A673 (cell line): ENCODE measurements at regions not wholly inside any gene's neighbourhood (a gene's known extent, or its start where the extent isn't known, plus 50 kb on each side); places are given as distances from the start of the nearest gene placed in this dataset.

Experiments used
- BruUV-seq: library from RNA; stranded (reverse); fragments of 400-500 nt; replicated peaks from 2 replicates; lab custom pipeline; 2021; lab: Mats Ljungman, UMichigan
- CTCF ChIA-PET: fragments of 300-600 bp; sonication (Branson Sonifier 250); formaldehyde crosslinking; loops from one replicate; lab custom pipeline; 2022; ENCODE audit warnings: antibody characterized with exemption; lab: Charles Lee
- POLR2A ChIA-PET: fragments of 300-600 bp; sonication (Branson Sonifier 250); formaldehyde crosslinking; loops from one replicate; lab custom pipeline; 2022; ENCODE audit warnings: antibody characterized with exemption; ENCODE audit not compliant: low non-redundant PET; lab: Charles Lee
- DNase-seq: peaks from one replicate; pipeline ENCODE4 v3.0.0-alpha.2; 2015; ENCODE audit warnings: low spot score
- H3K27ac ChIP-seq: fragments of 200-600 bp; sonication (generic); 2 replicates; pipeline ENCODE4 v1.5.1; 2016; ENCODE audit warnings: mixed run types, low read depth, mild to moderate bottlenecking, mixed read lengths, antibody characterized with exemption, low read length; ENCODE audit not compliant: poor library complexity, severe bottlenecking
- H3K27me3 ChIP-seq: fragments of 200-600 bp; sonication (generic); replicated peaks from 2 replicates; pipeline ENCODE4 v1.6.1; 2017; ENCODE audit warnings: mixed run types, low read depth, mild to moderate bottlenecking, mixed read lengths, antibody characterized with exemption, low read length; ENCODE audit not compliant: insufficient read depth, poor library complexity
- H3K36me3 ChIP-seq: fragments of 200-600 bp; sonication (generic); 2 replicates; pipeline ENCODE4 v1.6.1; 2016; ENCODE audit warnings: mixed run types, mild to moderate bottlenecking, mixed read lengths, antibody characterized with exemption, low read length; ENCODE audit not compliant: insufficient read depth, poor library complexity, severe bottlenecking
- H3K4me1 ChIP-seq: fragments of 200-600 bp; sonication (generic); 2 replicates; pipeline ENCODE4 v1.6.1; 2017; ENCODE audit warnings: mixed run types, mild to moderate bottlenecking, mixed read lengths, antibody characterized with exemption, low read length; ENCODE audit not compliant: insufficient read depth, poor library complexity, severe bottlenecking
- H3K4me3 ChIP-seq: fragments of 200-600 bp; sonication (generic); 2 replicates; pipeline ENCODE4 v1.5.1; 2016; ENCODE audit warnings: low read depth, mixed run types, mild to moderate bottlenecking, mixed read lengths, low read length; ENCODE audit not compliant: poor library complexity, severe bottlenecking
- H3K9me3 ChIP-seq: fragments of 200-600 bp; sonication (generic); 2 replicates; pipeline ENCODE4 v1.6.1; 2016; ENCODE audit warnings: mixed run types, low read depth, mild to moderate bottlenecking, mixed read lengths, antibody characterized with exemption, low read length; ENCODE audit not compliant: poor library complexity, severe bottlenecking
- EZH2 ChIP-seq: fragments of 200-600 bp; sonication (generic); IDR thresholded peaks from 2 replicates; pipeline ENCODE4 v1.6.1; 2017; ENCODE audit warnings: borderline replicate concordance, low read depth, mild to moderate bottlenecking, mixed read lengths, antibody characterized with exemption, low read length; ENCODE audit not compliant: poor library complexity, severe bottlenecking
- intact Hi-C: fragments of 100-400 bp; cut with micrococcal nuclease; formaldehyde crosslinking; loops from one replicate; pipeline ENCODE4 v1.10.0; 2022; ENCODE audit not compliant: unreplicated experiment
- TF ChIP-seq, protein P1 (sequence below): fragments of 300-800, 200-600 bp; sonication (generic); conservative IDR thresholded peaks from 2 replicates; pipeline ENCODE4 v1.5.1; 2017; ENCODE audit warnings: low read depth, mild to moderate bottlenecking, antibody characterized with exemption, low read length, moderate library complexity, mixed read lengths

DNA sequence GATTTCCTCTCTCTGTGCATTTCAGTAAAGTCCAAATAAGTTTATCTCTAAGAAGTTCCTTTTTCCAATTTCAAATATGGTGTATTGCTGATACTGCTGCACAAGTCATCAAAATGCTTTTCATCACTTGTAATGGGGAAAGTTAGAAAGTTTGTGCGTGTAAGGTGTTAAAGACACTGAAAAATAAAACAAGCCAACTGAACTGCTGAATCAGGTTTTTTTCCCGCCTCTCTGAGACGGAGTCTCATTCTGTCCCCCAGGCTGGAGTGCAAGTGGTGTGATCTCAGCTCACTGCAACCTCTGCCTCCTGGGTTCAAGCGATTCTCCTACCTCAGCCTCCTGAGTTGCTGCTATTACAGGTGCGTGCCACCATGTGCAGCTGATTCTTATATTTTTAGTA lies 400.9 kb downstream of the LRRC70 start:
- DNase-seq = no peak
- ChIA-PET CTCF (no interaction called here), POLR2A (no interaction called here)
- BruUV-seq = no TSS peak
- Histone ChIP-seq H3K36me3 (no peaks in the 10 kb centered on the region), H3K9me3 (no peaks in the 10 kb centered on the region), H3K27me3 (no peaks in the 10 kb centered on the region), H3K27ac (no peak overlapping the region), H3K4me3 (no peak overlapping the region), H3K4me1 (peaks cover 18% of the 10 kb centered on the region)
- no peak for TF ChIP-seq EZH2
- TF ChIP-seq, protein P1, sequence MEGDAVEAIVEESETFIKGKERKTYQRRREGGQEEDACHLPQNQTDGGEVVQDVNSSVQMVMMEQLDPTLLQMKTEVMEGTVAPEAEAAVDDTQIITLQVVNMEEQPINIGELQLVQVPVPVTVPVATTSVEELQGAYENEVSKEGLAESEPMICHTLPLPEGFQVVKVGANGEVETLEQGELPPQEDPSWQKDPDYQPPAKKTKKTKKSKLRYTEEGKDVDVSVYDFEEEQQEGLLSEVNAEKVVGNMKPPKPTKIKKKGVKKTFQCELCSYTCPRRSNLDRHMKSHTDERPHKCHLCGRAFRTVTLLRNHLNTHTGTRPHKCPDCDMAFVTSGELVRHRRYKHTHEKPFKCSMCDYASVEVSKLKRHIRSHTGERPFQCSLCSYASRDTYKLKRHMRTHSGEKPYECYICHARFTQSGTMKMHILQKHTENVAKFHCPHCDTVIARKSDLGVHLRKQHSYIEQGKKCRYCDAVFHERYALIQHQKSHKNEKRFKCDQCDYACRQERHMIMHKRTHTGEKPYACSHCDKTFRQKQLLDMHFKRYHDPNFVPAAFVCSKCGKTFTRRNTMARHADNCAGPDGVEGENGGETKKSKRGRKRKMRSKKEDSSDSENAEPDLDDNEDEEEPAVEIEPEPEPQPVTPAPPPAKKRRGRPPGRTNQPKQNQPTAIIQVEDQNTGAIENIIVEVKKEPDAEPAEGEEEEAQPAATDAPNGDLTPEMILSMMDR = no peak
- intact Hi-C loops = no loop called here

DNA sequence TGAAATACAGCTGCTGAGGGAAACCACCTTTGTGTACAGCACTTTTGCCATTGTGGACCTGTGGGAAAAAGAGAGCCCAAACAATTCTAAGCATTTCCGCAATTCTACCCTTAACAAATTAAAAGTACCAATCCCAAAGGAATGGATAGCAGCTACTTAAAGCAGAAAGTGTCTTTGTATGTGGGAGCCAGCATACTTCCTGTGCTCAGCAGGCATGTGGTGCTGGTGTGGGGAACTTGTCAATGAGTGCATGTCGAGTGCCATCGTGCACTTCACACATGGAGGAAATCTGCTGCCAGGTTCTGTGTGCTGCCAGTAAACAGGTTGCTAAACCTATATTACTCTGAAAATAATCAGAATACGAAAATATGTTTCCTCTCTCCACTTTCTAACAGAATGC lies 399.0 kb downstream of the LRRC70 start:
- no TSS peak for BruUV-seq
- Histone ChIP-seq H3K4me3 (no peak overlapping the region), H3K27me3 (no peaks in the 10 kb centered on the region), H3K4me1 (peaks cover 18% of the 10 kb centered on the region), H3K27ac (no peak overlapping the region), H3K36me3 (no peaks in the 10 kb centered on the region), H3K9me3 (no peaks in the 10 kb centered on the region)
- DNase-seq = peak; percentile 95
- ChIA-PET CTCF (interaction anchor here (0.6 kb wide), 1 partner anchor 393 kb away, joined by 9 read pairs; no protein-coding TSS in a partner anchor), POLR2A (no interaction called here)
- TF ChIP-seq, protein P1 = no peak
- no peak for TF ChIP-seq EZH2
- intact Hi-C loops = no loop called here

DNA sequence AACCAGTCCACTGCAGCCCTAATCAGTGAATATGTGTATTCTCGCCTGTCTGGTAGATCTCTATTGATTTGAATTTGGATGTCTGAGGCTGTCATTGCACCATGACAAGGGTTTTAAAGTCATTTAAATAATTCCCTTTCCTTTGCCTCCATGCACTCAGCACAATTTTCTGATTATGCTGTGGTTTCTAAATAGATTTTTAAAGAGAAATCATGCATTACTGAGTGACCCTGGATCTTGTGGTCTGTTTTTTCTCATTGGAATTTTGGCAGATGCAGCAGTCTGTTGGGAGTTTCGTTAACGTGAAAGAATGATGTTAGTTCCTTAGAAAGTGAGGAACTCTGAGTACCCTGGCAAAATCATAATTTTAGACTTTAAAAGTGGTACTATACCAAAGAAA lies 396.0 kb downstream of the LRRC70 start:
- BruUV-seq = no TSS peak
- intact Hi-C loops = no loop called here

More for the DNA sequence above, 396.0 kb downstream of the LRRC70 start:
- Histone ChIP-seq H3K4me3 (no peak overlapping the region), H3K36me3 (no peaks in the 10 kb centered on the region), H3K9me3 (no peaks in the 10 kb centered on the region), H3K4me1 (peaks cover 18% of the 10 kb centered on the region), H3K27me3 (no peaks in the 10 kb centered on the region), H3K27ac (no peak overlapping the region)
- peak; percentile 30 for DNase-seq
- ChIA-PET POLR2A (no interaction called here), CTCF (interaction anchor here (0.6 kb wide), 1 partner anchor 568 kb away, joined by 4 read pairs; no protein-coding TSS in a partner anchor)
- no peak for TF ChIP-seq EZH2
- TF ChIP-seq, protein P1 = no peak
